Neural progenitor cell (in vitro differentiated cells): ENCODE measurements at regions not wholly inside any gene's neighbourhood (a gene's known extent, or its start where the extent isn't known, plus 50 kb on each side); places are given as distances from the start of the nearest gene placed in this dataset.

Experiments
- DNase-seq: peaks from one replicate; pipeline ENCODE4 v3.0.0-alpha.2; 2016; ENCODE audit warnings: low spot score
- H2AFZ ChIP-seq: fragments of 200-600 bp; sonication (generic); replicated peaks from 2 replicates; pipeline ENCODE4 v1.6.1; 2016; ENCODE audit warnings: antibody characterized with exemption
- H3F3A ChIP-seq: fragments of 200-600 bp; sonication (generic); 2 replicates; pipeline ENCODE4 v1.6.1; 2016; ENCODE audit warnings: antibody characterized with exemption, low read depth
- H3K27ac ChIP-seq: fragments of 200-600 bp; sonication (generic); 2 replicates; pipeline ENCODE4 v1.5.1; 2016; ENCODE audit warnings: mild to moderate bottlenecking
- H3K27me3 ChIP-seq: fragments of 200-600 bp; sonication (generic); 2 replicates; pipeline ENCODE4 v1.6.1; 2016; ENCODE audit warnings: mild to moderate bottlenecking, moderate library complexity
- H3K36me3 ChIP-seq: fragments of 200-600 bp; sonication (generic); 2 replicates; pipeline ENCODE4 v1.5.1; 2016
- H3K4me1 ChIP-seq: fragments of 200-600 bp; sonication (generic); 2 replicates; pipeline ENCODE4 v1.6.1; 2016; ENCODE audit warnings: mixed run types
- H3K4me2 ChIP-seq: fragments of 200-600 bp; sonication (generic); 2 replicates; pipeline ENCODE4 v1.6.1; 2016
- H3K4me3 ChIP-seq: fragments of 200-600 bp; sonication (generic); 2 replicates; pipeline ENCODE4 v1.5.1; 2016
- H3K79me2 ChIP-seq: fragments of 200-600 bp; sonication (generic); 2 replicates; pipeline ENCODE4 v1.6.1; 2016; ENCODE audit warnings: low read depth
- H3K9ac ChIP-seq: fragments of 200-600 bp; sonication (generic); 2 replicates; pipeline ENCODE4 v1.6.1; 2016
- H3K9me3 ChIP-seq: fragments of 200-600 bp; sonication (generic); 2 replicates; pipeline ENCODE4 v1.5.1; 2016; ENCODE audit warnings: low read depth
- H4K20me1 ChIP-seq: fragments of 200-600 bp; sonication (generic); 2 replicates; pipeline ENCODE4 v1.6.1; 2016; ENCODE audit warnings: low read depth
- H3K27ac Mint-ChIP-seq: 3 replicates; pipeline ENCODE4 v1.8.0; 2021; ENCODE audit warnings: mixed read lengths
- H3K27me3 Mint-ChIP-seq: 2 replicates; pipeline ENCODE4 v1.8.0; 2022; ENCODE audit warnings: low read depth, mild to moderate bottlenecking, inconsistent platforms, moderate library complexity, mixed read lengths; ENCODE audit not compliant: insufficient read depth
- H3K36me3 Mint-ChIP-seq: 3 replicates; pipeline ENCODE4 v1.8.0; 2021; ENCODE audit warnings: mixed read lengths
- H3K4me1 Mint-ChIP-seq: 3 replicates; pipeline ENCODE4 v1.8.0; 2021; ENCODE audit warnings: mixed read lengths
- H3K4me3 Mint-ChIP-seq: 3 replicates; pipeline ENCODE4 v1.8.0; 2021; ENCODE audit warnings: mild to moderate bottlenecking, moderate library complexity, mixed read lengths
- H3K9me3 Mint-ChIP-seq: 3 replicates; pipeline ENCODE4 v1.8.0; 2020; ENCODE audit warnings: mixed read lengths
- CTCF ChIP-seq: fragments of 200-600 bp; sonication (generic); IDR thresholded peaks from 2 replicates; pipeline ENCODE4 v1.5.1; 2017; ENCODE audit warnings: antibody characterized with exemption, mild to moderate bottlenecking
- EZH2 ChIP-seq: fragments of 200-600 bp; sonication (generic); IDR thresholded peaks from 2 replicates; pipeline ENCODE4 v1.6.1; 2017; ENCODE audit warnings: antibody characterized with exemption, mild to moderate bottlenecking, moderate library complexity
- EZH2phosphoT487 ChIP-seq: fragments of 200-600 bp; sonication (generic); IDR thresholded peaks from 2 replicates; pipeline ENCODE4 v1.6.1; 2017; ENCODE audit warnings: antibody characterized with exemption

DNA sequence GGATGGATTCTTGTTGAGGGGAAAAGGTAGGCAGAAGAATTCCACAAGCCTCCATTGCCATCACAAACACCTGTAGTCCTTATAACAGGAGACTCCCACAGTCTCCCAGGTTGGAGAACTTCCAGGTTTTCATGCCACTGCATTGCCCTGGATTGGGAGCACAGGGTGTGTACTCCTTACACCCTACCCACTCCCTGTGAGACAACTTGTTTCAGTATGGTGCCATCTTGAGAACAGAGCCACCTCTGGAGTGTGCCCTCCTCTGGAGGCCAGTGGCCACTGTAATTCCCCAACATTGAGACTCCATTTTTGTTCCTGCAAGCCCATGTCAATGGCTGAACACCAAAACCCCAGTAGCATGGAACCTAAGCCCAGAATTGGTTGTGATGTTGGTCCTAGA, 123.5 kb upstream of the LAMA2 start:
- no peak overlapping the region for H3K27ac ChIP-seq
- TF ChIP-seq CTCF (no peak), EZH2 (no peak), EZH2phosphoT487 (no peak)
- no peaks in the 10 kb centered on the region for H3K9me3 ChIP-seq
- no peak overlapping the region for H3K4me2 ChIP-seq
- H3K4me3 ChIP-seq: no peak overlapping the region
- DNase-seq: no peak
- H3K27ac Mint-ChIP-seq: no peak overlapping the region
- H3K27me3 Mint-ChIP-seq: no peaks in the 10 kb centered on the region
- no peaks in the 10 kb centered on the region for H3K36me3 Mint-ChIP-seq
- H3K4me1 ChIP-seq: no peaks in the 10 kb centered on the region
- no peaks in the 10 kb centered on the region for H3K79me2 ChIP-seq
- H3K4me3 Mint-ChIP-seq: no peak overlapping the region
- H3F3A ChIP-seq: no peaks in the 10 kb centered on the region
- H3K9ac ChIP-seq: no peak overlapping the region
- H3K27me3 ChIP-seq: no peaks in the 10 kb centered on the region
- no peaks in the 10 kb centered on the region for H3K36me3 ChIP-seq
- no peaks in the 10 kb centered on the region for H3K4me1 Mint-ChIP-seq
- H2AFZ ChIP-seq: no peak overlapping the region
- no peaks in the 10 kb centered on the region for H4K20me1 ChIP-seq
- H3K9me3 Mint-ChIP-seq: no peaks in the 10 kb centered on the region

DNA sequence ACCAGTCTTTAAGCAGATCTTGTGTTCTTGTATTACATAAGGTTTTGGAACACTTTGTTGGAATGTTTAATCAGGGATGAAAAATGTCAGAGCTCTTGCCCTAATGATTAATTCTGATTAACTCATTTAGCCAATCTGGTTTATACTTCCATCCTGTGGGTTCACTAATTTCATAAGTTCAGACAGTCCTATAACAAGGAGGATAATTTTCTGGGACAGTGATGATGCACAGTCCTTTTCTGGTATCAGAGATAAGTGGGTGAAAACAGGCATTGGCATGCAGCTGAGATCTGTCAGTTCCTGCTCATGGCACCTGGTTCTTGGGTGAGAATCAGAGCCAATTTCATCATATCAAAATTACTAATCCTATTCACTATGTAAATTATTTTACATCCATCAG, 125.0 kb upstream of the LAMA2 start:
- no peak overlapping the region for H3K4me3 ChIP-seq
- no peaks in the 10 kb centered on the region for H3K4me1 ChIP-seq
- no peak for DNase-seq
- no peak overlapping the region for H3K27ac ChIP-seq
- no peaks in the 10 kb centered on the region for H3K27me3 ChIP-seq
- Mint-ChIP-seq H3K27me3 (no peaks in the 10 kb centered on the region), H3K9me3 (no peaks in the 10 kb centered on the region), H3K27ac (no peak overlapping the region), H3K4me1 (no peaks in the 10 kb centered on the region), H3K4me3 (no peak overlapping the region), H3K36me3 (no peaks in the 10 kb centered on the region)
- H3K36me3 ChIP-seq: no peaks in the 10 kb centered on the region
- no peak overlapping the region for H3K4me2 ChIP-seq
- H4K20me1 ChIP-seq: no peaks in the 10 kb centered on the region
- H3K9ac ChIP-seq: no peak overlapping the region
- no peak overlapping the region for H2AFZ ChIP-seq
- no peaks in the 10 kb centered on the region for H3F3A ChIP-seq
- H3K79me2 ChIP-seq: no peaks in the 10 kb centered on the region
- no peaks in the 10 kb centered on the region for H3K9me3 ChIP-seq
- TF ChIP-seq CTCF: no peak
- TF ChIP-seq EZH2: no peak
- TF ChIP-seq EZH2phosphoT487: no peak

- no peak overlapping the region for H3K4me2 ChIP-seq
- H3K4me1 Mint-ChIP-seq: no peaks in the 10 kb centered on the region
- no peaks in the 10 kb centered on the region for H3K9me3 Mint-ChIP-seq
- TF ChIP-seq CTCF (no peak), EZH2 (no peak), EZH2phosphoT487 (no peak)
- H3K27me3 Mint-ChIP-seq: no peaks in the 10 kb centered on the region
- no peak overlapping the region for H3K27ac ChIP-seq
- no peak for DNase-seq
- no peak overlapping the region for H3K4me3 Mint-ChIP-seq
- H3F3A ChIP-seq: no peaks in the 10 kb centered on the region
- H2AFZ ChIP-seq: no peak overlapping the region
- no peaks in the 10 kb centered on the region for H3K9me3 ChIP-seq
- no peaks in the 10 kb centered on the region for H3K36me3 Mint-ChIP-seq
- no peaks in the 10 kb centered on the region for H3K36me3 ChIP-seq
- H3K27ac Mint-ChIP-seq: no peak overlapping the region
- H3K27me3 ChIP-seq: no peaks in the 10 kb centered on the region
- H3K9ac ChIP-seq: no peak overlapping the region
- no peaks in the 10 kb centered on the region for H3K79me2 ChIP-seq
- no peaks in the 10 kb centered on the region for H4K20me1 ChIP-seq
- H3K4me1 ChIP-seq: no peaks in the 10 kb centered on the region
- no peak overlapping the region for H3K4me3 ChIP-seq
Measured at GRCh38 chr6:128754658-128755256, 128.2 kb upstream of the LAMA2 start.
